PC-9 (cell line): ENCODE measurements at regions not wholly inside any gene's neighbourhood (a gene's known extent, or its start where the extent isn't known, plus 50 kb on each side); places are given as distances from the start of the nearest gene placed in this dataset.

Experiments
- CTCF ChIP-seq: fragments of 200-600 bp; sonication (generic); conservative IDR thresholded peaks from 2 replicates; pipeline ENCODE4 v1.6.1; 2017; ENCODE audit warnings: mixed run types, antibody characterized with exemption, mild to moderate bottlenecking, moderate library complexity
- EZH2 ChIP-seq: fragments of 200-600 bp; sonication (generic); IDR thresholded peaks from 2 replicates; pipeline ENCODE4 v1.8.0; 2017; ENCODE audit warnings: antibody characterized with exemption, low read depth

GRCh38 chr4:123618606-123619005 lies 222.0 kb downstream of the SPRY1 start:
- TF ChIP-seq CTCF (no peak), EZH2 (no peak)
